K562 (cell line): ENCODE measurements at regions not wholly inside any gene's neighbourhood (a gene's known extent, or its start where the extent isn't known, plus 50 kb on each side); places are given as distances from the start of the nearest gene placed in this dataset.

ENCODE experiments used
- ATF7 ChIP-seq: fragments of 450-650 bp; IDR thresholded peaks from 2 replicates; pipeline ENCODE4 v1.7.1; 2014; ENCODE audit warnings: mild to moderate bottlenecking, moderate library complexity
- PML ChIP-seq: IDR thresholded peaks from 2 replicates; pipeline ENCODE4 v1.6.1; 2012; ENCODE audit warnings: low read length, inconsistent platforms
- RFX7 ChIP-seq: fragments of 250-450 bp; sonication (Bioruptor Pico); IDR thresholded peaks from 2 replicates; pipeline ENCODE4 v1.5.1; 2021; ENCODE audit warnings: mild to moderate bottlenecking
- ZNF174 ChIP-seq: fragments of 250-450 bp; sonication (Bioruptor Pico); IDR thresholded peaks from 2 replicates; pipeline ENCODE4 v1.4.0; 2020; ENCODE audit warnings: mild to moderate bottlenecking
- ZNF318 ChIP-seq, 2 experiments: fragments of 450-650 bp; IDR thresholded peaks; 2 replicates each; pipeline ENCODE4 v1.6.1; 2016; ENCODE audit warnings: mild to moderate bottlenecking in 2 of 2, borderline replicate concordance in 1 of 2, low read depth in 1 of 2, moderate library complexity in 1 of 2
- ZNF407 ChIP-seq: fragments of 450-650 bp; IDR thresholded peaks from 2 replicates; pipeline ENCODE4 v1.6.1; 2016; ENCODE audit warnings: low read depth
- ZNF518B ChIP-seq: fragments of 250-450 bp; sonication (Bioruptor Pico); IDR thresholded peaks from 2 replicates; pipeline ENCODE4 v1.5.0; 2021; ENCODE audit warnings: mild to moderate bottlenecking, moderate library complexity
- ZNF76 ChIP-seq: fragments of 250-450 bp; sonication (Bioruptor Pico); IDR thresholded peaks from 2 replicates; pipeline ENCODE4 v1.4.0; 2020; ENCODE audit warnings: mild to moderate bottlenecking, moderate library complexity, borderline replicate concordance

- TF ChIP-seq ZNF76 (CRISPR knock-in tag) (no peak), ATF7 (no peak), ZNF174 (CRISPR knock-in tag) (no peak), ZNF518B (CRISPR knock-in tag) (no peak), RFX7 (CRISPR knock-in tag) (no peak), PML (no peak), ZNF407 (no peak), ZNF318 (IDR thresholded peaks at IDR 0.05; ENCODE audit: borderline replicate concordance in 1 of 2, low read depth in 1 of 2) (no peak)
Observed at GRCh38 chr2:191557841-191558240, 120.1 kb upstream of the NABP1 start (continued).
